ENCODE measurements at regions not wholly inside any gene's neighbourhood (a gene's known extent, or its start where the extent isn't known, plus 50 kb on each side); places are given as distances from the start of the nearest gene placed in this dataset.

DNA sequence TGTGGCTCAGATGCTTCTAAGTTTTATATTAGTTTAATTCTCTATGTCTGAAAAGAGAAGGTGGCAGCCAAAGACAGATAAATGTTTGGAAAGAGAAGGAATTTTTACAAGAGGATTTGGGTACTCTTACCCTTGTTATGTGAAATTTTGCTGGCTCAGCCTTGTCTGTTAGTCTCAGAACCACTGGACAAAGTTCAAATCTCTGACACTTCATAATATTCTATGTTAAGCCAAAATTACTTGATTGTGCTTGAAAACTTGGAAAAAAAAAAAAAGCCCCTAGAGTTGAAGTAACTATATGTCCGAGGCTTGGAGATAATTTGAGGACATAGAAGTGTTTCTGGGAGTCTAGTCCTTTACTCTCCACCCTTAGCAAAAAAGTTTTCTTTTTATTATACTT lies 1079.3 kb upstream of the LRRTM3 start:
- TF ChIP-seq, protein P1, sequence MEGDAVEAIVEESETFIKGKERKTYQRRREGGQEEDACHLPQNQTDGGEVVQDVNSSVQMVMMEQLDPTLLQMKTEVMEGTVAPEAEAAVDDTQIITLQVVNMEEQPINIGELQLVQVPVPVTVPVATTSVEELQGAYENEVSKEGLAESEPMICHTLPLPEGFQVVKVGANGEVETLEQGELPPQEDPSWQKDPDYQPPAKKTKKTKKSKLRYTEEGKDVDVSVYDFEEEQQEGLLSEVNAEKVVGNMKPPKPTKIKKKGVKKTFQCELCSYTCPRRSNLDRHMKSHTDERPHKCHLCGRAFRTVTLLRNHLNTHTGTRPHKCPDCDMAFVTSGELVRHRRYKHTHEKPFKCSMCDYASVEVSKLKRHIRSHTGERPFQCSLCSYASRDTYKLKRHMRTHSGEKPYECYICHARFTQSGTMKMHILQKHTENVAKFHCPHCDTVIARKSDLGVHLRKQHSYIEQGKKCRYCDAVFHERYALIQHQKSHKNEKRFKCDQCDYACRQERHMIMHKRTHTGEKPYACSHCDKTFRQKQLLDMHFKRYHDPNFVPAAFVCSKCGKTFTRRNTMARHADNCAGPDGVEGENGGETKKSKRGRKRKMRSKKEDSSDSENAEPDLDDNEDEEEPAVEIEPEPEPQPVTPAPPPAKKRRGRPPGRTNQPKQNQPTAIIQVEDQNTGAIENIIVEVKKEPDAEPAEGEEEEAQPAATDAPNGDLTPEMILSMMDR (IDR thresholded peaks at IDR 0.05), result no peak
- TF ChIP-seq POLR2A (IDR thresholded peaks at IDR 0.05) (no peak), EP300 (IDR thresholded peaks at IDR 0.05) (no peak), POLR2AphosphoS5 (IDR thresholded peaks at IDR 0.05) (no peak)
